ENCODE measurements at regions not wholly inside any gene's neighbourhood (a gene's known extent, or its start where the extent isn't known, plus 50 kb on each side); places are given as distances from the start of the nearest gene placed in this dataset.

DNA sequence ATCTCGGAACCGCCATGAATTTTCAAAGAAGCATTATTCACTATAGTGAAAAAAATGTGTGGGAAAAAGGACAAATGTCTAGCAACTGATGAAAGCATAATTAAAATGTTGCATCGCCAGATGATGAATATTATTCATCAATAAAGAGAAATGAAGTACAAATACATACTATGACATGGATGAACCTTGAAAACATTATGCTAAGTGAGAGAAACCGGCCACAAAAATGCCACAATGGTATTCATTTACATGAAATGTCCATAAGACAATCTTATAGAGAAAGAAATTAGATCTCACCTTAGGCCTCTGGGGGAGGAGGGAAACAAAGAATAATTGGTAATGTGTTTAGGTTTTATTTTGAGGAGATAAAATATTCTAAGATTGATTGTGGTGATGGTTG lies 645.0 kb downstream of the EFNB2 start:
- ATAC-seq (ENCODE audit: low read depth) (no peak), DNase-seq (ENCODE audit: low spot score) (no peak)
- Histone ChIP-seq H3K27ac (ENCODE audit: poor library complexity, severe bottlenecking) (no peak overlapping the region), H3K4me3 (ENCODE audit: severe bottlenecking) (no peak overlapping the region), H3K27me3 (ENCODE audit: insufficient read depth, poor library complexity, severe bottlenecking) (no peaks in the 10 kb centered on the region), H3K4me1 (ENCODE audit: insufficient read depth, poor library complexity, severe bottlenecking) (no peaks in the 10 kb centered on the region), H3K36me3 (ENCODE audit: low read depth) (no peaks in the 10 kb centered on the region), H3K9me3 (ENCODE audit: severe bottlenecking) (no peaks in the 10 kb centered on the region)
- TF ChIP-seq, protein P1, sequence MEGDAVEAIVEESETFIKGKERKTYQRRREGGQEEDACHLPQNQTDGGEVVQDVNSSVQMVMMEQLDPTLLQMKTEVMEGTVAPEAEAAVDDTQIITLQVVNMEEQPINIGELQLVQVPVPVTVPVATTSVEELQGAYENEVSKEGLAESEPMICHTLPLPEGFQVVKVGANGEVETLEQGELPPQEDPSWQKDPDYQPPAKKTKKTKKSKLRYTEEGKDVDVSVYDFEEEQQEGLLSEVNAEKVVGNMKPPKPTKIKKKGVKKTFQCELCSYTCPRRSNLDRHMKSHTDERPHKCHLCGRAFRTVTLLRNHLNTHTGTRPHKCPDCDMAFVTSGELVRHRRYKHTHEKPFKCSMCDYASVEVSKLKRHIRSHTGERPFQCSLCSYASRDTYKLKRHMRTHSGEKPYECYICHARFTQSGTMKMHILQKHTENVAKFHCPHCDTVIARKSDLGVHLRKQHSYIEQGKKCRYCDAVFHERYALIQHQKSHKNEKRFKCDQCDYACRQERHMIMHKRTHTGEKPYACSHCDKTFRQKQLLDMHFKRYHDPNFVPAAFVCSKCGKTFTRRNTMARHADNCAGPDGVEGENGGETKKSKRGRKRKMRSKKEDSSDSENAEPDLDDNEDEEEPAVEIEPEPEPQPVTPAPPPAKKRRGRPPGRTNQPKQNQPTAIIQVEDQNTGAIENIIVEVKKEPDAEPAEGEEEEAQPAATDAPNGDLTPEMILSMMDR (IDR thresholded peaks at IDR 0.05; ENCODE audit: poor library complexity, severe bottlenecking) = no peak

DNA sequence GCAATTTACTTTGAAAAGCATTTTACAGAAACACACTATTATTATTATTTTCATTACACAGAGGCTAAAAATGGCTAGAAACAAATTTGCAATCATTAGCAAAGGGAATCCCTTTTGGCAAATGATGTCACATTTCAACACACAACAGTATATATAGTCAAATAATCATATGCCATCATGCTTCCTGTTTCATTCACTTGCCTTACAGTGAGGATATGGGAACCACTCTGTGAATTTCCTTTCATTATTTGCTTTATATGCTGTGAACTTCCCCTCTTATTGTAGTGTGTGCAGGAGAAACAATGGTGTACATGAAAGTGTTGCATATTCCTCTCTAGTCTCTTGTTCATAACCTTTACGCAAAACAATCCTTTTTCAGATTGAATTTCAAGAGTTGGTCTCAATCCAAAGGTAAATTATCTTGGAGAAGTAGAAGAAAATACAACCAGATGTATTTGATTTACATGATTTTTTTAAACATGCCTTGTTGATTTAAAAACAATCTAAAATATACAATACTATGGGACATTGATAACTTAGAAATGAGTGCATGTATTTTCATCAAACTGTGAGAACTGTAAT lies 657.3 kb downstream of the EFNB2 start:
- no peak overlapping the region for H3K4me3 ChIP-seq (ENCODE audit: severe bottlenecking)
- H3K36me3 ChIP-seq (ENCODE audit: low read depth) = no peaks in the 10 kb centered on the region
- no peaks in the 10 kb centered on the region for H3K9me3 ChIP-seq (ENCODE audit: severe bottlenecking)
- TF ChIP-seq, protein P1 (IDR thresholded peaks at IDR 0.05; ENCODE audit: poor library complexity, severe bottlenecking) = no peak
- DNase-seq (ENCODE audit: low spot score) (no peak), ATAC-seq (ENCODE audit: low read depth) (no peak)
- H3K27me3 ChIP-seq (ENCODE audit: insufficient read depth, poor library complexity, severe bottlenecking) = no peaks in the 10 kb centered on the region
- no peak overlapping the region for H3K27ac ChIP-seq (ENCODE audit: poor library complexity, severe bottlenecking)
- H3K4me1 ChIP-seq (ENCODE audit: insufficient read depth, poor library complexity, severe bottlenecking) = no peaks in the 10 kb centered on the region

DNA sequence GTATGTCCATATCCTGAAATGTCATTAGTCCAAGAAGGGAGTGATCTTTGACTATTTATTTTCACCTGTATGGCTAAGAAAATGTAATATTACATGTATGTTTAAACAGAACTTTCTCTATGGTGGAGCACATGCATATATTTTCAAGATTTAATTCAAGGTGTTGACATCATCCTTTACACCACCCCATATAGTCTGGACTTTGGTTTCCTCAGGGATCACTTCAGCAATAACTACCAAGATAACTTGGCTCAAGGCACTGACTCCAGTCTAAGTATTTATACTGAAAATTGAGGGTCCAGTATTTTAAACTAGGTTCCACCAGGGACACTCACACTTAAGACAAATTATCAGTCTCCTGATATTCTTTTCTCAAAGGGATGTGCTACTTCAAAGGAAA lies 660.6 kb downstream of the EFNB2 start:
- no peak for ATAC-seq (ENCODE audit: low read depth)
- DNase-seq (ENCODE audit: low spot score) = no peak
- TF ChIP-seq, protein P1 (IDR thresholded peaks at IDR 0.05; ENCODE audit: poor library complexity, severe bottlenecking) = no peak

DNA sequence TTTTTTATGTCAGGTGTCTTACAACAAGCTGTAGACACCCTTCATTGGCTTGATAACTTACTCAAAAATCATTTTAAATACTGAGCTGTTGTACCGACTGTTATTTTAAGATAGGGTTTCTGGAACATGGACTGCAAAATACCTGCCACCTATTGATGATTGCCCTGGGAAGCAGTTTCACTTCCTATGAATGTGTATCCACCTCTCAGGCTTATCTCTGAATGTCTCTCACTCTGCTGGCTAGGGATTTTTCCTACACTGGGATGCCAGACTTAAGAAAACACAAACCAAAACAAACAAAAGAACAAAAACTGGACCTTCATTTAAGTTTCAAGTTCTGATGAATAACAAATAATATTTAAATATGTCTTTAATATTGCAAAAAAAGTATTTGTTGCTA lies 663.7 kb downstream of the EFNB2 start:
- Histone ChIP-seq H3K27ac (ENCODE audit: poor library complexity, severe bottlenecking) (no peak overlapping the region), H3K4me1 (ENCODE audit: insufficient read depth, poor library complexity, severe bottlenecking) (no peaks in the 10 kb centered on the region), H3K27me3 (ENCODE audit: insufficient read depth, poor library complexity, severe bottlenecking) (no peaks in the 10 kb centered on the region), H3K4me3 (ENCODE audit: severe bottlenecking) (no peak overlapping the region), H3K36me3 (ENCODE audit: low read depth) (no peaks in the 10 kb centered on the region), H3K9me3 (ENCODE audit: severe bottlenecking) (no peaks in the 10 kb centered on the region)
- ATAC-seq (ENCODE audit: low read depth) = no peak
- no peak for DNase-seq (ENCODE audit: low spot score)
- TF ChIP-seq, protein P1 (IDR thresholded peaks at IDR 0.05; ENCODE audit: poor library complexity, severe bottlenecking) = no peak

More for the DNA sequence above, 660.6 kb downstream of the EFNB2 start:
- Histone ChIP-seq H3K4me3 (ENCODE audit: severe bottlenecking) (no peak overlapping the region), H3K9me3 (ENCODE audit: severe bottlenecking) (no peaks in the 10 kb centered on the region), H3K36me3 (ENCODE audit: low read depth) (no peaks in the 10 kb centered on the region), H3K27ac (ENCODE audit: poor library complexity, severe bottlenecking) (no peak overlapping the region), H3K4me1 (ENCODE audit: insufficient read depth, poor library complexity, severe bottlenecking) (no peaks in the 10 kb centered on the region), H3K27me3 (ENCODE audit: insufficient read depth, poor library complexity, severe bottlenecking) (no peaks in the 10 kb centered on the region)

DNA sequence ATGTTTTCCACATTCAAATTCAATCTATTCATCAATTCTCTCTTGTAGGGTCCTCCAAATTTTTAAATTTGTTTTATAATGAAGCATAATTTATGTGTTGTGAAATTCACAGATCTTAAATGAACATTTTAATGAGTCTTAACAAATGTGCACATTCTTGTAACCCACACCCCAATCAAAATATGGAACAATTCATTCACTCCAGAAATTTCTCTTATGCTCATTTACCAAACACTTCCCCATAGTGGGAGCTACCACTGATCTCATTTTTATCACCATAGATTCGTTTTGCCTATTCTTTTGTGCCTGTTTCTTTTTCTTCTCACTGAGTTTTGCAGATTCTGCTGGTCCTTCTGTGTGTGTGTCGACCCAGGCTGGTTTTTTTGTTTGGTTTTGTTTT lies 664.1 kb downstream of the EFNB2 start:
- ATAC-seq (ENCODE audit: low read depth) (no peak), DNase-seq (ENCODE audit: low spot score) (no peak)
- TF ChIP-seq, protein P1 (IDR thresholded peaks at IDR 0.05; ENCODE audit: poor library complexity, severe bottlenecking) = no peak
- H3K9me3 ChIP-seq (ENCODE audit: severe bottlenecking) = no peaks in the 10 kb centered on the region
- no peak overlapping the region for H3K27ac ChIP-seq (ENCODE audit: poor library complexity, severe bottlenecking)
- no peaks in the 10 kb centered on the region for H3K27me3 ChIP-seq (ENCODE audit: insufficient read depth, poor library complexity, severe bottlenecking)
- no peaks in the 10 kb centered on the region for H3K36me3 ChIP-seq (ENCODE audit: low read depth)
- H3K4me1 ChIP-seq (ENCODE audit: insufficient read depth, poor library complexity, severe bottlenecking) = no peaks in the 10 kb centered on the region
- H3K4me3 ChIP-seq (ENCODE audit: severe bottlenecking) = no peak overlapping the region

Data from RWPE2 (cell line).